Activated CD8-positive, alpha-beta memory T cell treated with anti-CD3 and anti-CD28 coated beads for 48 hours (primary cell): ENCODE measurements at regions not wholly inside any gene's neighbourhood (a gene's known extent, or its start where the extent isn't known, plus 50 kb on each side); places are given as distances from the start of the nearest gene placed in this dataset.
A peak's percentile ranks its signal among the peaks of the same experiment; 100 is the strongest.

Experiments
- DNase-seq, 3 experiments: peaks; one replicate each; pipeline ENCODE4 v3.0.0-alpha.2; 2020; ENCODE audit warnings: low read depth in 2 of 3, low spot score in 2 of 3

DNA sequence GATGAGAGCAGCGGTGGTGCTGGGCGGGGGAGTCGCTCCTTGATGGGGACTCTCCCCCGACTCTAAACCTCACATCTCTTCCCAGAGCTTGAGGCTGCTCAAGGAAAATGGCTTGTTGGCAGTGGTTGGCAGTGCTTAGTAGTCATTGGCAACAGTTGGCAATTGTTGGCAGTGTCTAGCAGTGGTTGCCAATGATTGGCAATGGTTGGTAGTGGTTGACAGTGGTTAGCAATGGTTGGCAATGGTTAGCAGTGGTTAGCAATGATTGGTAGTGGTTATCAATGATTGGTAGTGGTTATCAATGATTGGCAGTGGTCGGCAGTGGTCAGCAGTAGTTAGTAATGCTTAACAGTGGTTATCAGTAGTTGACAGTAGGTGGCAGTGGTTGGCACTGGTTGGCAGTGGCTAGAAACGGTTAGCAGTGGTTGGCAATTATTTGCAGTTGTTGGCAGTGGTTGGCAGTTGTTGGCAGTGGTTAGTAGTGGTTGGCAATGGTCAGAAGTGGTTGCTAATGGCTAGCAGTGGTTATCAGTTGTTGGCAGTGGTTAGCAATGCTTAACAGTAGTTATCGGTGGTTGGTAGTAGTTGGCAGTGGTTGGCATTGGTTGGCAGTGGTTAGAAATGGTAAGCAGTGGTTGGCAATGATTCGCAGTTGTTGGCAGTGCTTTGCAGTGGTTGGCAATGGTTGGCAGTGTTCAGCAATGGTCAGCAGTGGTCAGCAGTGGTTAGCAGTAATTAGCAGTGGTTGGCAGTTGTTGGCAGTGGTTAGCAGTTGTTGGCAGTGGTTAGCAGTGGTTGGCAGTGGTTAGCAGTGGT, 85.4 kb upstream of the OTOS start:
- DNase-seq = no peak

DNA sequence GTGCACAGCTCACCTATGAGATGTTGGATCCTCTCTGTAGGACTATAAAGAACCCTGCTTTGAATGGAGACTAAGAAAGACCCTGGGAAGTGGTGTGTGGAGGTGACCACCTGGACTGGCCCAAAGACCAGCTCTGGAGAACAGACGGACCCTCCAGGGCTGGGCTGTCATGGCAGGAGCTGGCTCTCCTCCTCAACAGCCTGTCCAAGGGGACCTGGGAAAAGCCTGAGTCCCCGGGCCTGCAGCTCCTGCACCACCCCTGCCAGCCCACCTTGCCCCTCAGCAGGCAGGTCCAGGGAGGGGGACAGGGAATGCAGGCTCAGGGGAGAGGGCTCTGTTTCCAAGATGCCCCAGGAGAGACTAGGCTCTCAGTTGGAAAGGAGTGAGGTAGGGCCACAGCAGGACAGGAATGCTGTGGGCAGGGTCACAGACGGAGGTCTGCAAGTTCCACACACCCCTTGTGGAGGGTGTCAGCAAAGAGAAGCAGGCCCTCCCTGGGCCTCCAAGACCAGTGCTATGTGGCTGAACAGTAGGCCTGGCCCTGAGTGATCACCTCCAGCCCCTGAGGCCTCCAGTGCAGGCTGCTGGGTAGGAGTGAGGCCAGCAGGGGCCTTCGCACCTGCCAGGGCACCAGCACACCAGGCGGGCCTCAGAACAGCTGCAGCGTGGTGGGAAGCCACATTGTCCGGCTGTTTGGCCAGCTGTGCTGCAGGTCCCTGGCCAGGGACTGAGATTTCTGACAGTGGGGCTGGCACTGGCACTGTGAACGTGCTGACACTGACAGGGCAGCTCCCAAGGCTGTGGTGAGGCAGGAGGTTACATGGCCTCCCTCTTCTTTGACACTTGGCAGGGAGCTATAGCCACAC, 86.4 kb upstream of the OTOS start:
- no peak for DNase-seq

DNA sequence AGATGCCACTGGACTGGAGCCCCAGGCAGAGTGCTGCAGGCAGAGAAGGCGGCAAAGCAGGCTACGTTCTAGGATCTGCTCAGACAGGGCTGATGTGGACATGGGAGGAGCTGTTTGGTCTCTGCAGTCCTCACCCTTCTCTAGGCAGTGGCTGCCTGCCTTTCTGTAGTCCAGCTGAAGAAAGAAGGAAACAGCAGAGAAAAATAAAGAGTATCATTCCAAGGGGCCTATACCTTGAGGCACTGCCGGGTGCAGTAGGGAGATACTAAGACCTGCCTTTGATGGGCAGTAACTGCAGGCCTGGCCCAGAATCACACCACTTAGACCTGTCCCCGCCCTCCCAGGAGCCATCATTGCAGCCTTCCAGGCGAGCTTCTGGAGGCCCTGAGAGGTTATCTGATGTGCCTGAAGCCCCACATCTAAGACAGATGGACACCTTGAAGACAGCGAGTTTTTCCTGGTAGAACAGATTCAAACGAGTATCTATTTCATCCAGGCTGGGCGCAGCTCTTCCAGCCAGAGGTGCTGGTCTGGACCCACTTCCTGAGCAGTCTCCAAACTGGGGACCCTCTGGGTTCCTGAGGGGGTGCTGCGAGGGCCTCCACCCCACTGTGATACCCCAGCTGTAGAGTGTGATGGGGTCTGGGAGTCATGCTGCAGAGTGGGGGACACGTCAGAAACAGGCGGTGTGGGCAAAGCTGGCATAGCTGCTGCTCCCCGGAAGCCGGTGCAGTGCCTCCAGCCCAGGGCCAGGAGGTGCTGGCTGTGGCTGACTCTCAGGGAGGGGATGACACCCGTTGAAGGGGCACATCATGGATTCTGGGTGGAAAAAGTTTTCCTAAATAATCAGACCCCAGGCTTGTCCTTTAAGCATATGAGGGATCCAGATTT, 87.3 kb upstream of the OTOS start:
- no peak for DNase-seq

DNA sequence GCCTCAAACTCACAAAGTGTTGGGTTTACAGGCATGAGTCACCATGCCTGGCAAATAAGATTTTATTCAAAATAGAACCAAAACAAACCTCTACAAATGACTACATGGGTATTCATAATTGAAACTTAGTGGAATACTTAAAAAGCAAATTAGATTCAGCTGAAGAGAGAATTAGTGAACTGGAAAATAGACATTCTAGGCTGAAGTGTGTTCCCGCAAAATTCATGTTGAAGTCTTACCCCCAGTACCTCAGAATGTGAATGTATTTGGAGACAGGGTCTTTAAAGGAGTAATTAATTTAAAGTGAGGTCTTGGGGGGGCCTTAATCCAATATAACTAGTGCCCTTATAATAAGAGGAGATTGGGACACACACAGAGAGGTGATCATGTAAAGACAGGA, 88.5 kb upstream of the OTOS start:
- no peak for DNase-seq

DNA sequence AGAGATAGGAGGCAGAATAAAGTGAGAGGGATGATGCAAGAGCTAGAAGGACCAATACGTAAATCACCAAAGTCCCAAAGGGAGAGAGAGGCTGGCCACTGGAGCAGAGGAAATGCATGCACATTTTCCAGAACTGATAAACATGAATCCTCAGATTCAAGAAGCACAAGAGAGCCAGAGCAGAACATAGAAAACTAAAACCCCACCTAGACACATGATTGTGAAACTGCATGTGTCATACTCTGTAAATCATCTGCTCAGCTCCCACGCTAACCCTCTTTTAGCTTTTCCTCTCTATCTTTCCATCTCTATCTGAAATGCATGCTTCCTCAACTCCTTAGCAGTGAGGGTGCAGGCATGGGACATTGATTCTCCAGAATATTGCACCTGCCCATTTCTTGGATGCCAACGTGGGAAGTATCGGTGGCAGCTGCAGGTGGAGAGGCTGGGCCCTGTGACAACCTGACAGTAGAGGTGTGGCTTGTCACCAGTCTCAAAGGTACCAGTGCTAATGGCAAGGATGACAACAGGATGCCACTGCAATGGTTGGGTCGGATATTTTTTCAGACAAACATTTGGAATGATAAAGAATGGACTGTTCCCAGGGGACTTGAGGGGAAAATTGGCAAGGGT, 89.3 kb upstream of the OTOS start:
- no peak for DNase-seq

DNA sequence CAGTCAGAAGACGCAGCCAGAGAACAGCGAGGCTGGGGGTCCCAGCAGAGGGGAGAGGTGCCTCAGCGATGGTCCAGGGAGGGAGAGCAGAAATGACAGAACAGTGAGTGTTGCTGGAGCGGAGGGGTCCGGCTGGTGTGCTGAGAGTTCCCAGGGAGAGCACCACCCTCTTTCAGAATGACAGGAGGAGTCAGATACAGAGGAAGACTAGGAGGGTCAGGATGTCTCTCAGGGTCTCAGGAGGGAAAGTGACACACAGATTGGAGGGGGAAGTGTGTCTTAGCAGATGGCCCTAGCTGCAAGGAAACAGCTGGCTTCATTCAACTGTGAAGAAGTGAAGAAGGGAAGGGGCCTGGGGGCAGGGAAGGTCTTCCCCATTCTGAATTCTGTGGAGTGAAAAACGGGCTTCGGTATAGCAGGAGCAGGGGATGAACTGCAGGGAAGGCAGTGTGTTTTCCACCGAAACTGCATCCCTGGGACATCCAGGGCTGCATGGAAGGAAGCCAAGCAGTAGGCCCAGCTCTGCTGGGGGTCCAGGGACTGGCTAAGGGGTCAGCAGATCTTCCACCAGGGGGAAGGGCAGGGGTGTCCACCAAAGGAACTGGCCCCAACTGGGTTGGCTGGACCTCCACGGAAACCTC, 90.0 kb upstream of the OTOS start:
- no peak for DNase-seq

DNA sequence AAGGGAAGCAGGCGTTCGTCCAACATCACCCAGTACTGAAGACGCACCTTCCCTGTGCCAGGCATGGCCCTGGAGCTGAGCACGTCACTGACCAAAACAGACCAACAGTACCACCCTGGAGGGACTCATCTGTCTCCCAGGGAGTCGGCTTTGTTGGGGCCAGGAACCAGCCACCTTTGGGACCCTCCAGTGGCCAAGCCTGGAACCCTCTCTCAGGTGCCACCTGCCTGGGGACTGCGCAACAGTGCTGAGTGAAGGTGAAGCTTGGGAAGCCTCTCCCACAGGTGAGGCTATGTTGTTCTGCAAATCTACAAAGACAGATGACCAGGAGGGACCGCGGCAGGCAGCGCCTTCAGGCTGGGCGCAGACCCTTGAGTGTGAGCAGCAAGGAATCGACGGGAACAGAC, 91.4 kb upstream of the OTOS start:
- no peak for DNase-seq

DNA sequence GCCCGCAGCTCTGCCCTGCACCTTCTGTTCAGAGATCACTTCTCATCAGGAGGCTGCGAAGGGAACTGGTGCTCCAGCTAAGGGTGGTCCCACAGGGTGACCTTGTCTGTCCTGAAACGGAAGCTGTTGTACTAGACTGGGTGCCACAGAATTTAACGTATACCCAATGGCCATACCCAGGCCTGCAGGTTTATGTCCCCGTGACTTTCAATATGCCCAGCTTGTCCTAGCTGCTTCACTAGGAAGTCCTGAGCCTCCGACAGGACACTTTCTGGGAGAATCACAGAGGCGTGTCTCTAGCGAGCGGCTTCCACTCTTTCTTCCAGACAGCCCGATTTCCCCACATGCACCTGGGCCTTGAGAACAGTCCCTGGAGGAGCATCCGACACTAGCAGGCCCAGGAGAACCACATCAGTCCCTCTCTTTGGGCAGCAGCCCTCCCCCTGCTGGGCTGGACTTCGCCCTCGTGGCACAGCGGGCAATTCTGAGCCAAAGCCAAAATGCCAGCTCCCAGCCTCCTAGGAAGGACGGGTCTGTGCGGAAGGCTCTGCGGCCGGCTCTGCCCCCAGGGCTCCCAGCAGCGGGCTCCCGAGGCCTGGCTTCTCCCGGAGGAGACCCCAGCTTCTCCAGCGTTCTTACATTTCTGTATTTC, 91.9 kb upstream of the OTOS start:
- DNase-seq = no peak

DNA sequence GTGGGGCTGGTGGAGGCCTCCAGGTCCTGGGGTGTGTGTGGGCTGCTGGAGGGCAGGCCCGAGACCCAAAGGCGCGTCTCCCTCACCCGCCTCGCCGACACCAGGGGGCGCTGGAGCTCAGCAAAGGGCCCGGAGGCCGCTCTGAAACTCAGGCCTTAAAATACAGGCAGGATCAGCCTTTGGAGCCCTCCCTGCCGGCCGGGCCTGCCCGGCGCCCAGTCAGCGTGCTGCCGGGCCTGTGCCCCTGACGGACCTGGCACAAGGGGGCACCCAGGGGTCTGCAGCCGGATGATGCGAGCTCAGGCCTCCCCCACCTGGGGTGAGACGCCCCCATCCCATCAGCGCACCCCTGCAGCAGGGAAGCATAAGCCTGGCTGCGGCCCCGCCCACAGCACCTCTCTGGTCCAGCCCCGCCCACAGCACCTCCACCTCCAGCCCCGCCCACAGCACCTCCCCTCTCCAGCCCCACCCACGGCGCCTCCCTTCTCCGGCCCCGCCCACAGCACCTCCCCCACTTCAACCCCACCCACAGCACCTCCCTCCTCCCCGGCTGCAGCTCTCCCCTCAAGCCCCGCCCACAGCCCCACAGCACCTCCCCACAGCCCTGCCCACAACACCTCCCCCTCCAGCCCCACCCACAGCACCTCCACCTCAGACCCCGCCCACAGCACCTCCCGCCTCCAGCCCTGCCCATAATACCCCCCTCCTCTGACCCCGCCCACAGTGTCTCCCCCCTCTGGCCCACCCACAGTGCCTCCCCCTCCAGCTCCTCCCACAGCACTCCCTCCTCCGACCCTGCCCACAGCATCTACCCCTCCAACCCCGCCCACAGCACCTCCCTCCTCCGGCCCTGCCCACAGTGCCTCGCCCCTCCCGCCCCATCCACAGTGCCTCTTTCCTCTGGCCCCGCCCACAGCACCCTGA, 92.8 kb upstream of the OTOS start:
- DNase-seq = peak; percentile 18 to 70 (median 60)

DNA sequence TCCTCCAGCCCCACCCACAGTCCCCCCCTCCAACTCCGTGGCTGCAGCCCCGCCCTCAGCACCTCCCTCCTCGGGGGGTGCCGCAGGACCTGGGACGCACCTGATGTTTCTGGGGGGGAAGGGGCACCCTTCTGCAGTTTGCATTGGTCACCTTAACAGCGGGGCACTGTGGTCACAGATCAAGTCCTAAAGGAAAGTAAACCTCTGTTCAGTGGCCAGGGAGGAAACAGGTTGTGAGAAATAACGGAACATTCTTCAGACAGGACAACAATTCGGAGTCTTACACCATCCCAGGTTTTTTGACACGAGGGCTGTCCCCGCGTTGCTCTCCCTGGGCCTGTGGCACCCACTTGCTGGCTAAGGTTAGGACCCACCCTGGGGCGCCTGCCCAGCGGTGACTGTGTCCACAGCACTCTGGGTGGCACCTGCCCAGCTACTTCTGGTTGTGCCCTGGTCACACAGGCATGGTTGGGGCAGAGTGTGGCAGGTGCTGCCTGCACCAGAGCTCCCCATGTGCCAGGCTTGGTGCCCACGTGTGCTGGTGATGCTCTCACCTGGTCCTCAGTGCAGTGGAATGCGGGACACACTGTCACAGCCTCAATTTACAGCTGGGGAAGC, 93.5 kb upstream of the OTOS start:
- DNase-seq = no peak

DNA sequence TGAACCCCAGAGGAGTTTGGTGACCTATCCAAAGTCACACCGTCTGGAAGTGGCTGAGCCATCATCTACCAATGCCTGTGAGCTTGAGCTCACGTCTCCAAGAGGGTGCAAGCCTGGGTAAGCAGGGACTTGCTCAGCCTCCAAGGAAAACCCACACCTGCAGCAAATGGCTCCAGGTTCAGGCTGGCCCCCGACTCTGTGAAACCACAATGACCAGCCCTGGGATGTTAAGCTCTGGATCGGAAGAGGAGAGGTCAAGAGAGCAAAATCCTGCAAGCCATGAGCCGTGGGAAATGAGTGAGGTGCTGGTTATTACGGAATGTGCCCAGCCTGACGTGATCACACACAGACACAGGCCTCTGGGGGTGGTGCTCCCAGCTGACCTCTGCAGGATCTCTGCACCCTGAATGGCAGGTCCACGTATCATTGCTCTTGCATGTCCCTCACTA, 94.1 kb upstream of the OTOS start:
- no peak for DNase-seq

DNA sequence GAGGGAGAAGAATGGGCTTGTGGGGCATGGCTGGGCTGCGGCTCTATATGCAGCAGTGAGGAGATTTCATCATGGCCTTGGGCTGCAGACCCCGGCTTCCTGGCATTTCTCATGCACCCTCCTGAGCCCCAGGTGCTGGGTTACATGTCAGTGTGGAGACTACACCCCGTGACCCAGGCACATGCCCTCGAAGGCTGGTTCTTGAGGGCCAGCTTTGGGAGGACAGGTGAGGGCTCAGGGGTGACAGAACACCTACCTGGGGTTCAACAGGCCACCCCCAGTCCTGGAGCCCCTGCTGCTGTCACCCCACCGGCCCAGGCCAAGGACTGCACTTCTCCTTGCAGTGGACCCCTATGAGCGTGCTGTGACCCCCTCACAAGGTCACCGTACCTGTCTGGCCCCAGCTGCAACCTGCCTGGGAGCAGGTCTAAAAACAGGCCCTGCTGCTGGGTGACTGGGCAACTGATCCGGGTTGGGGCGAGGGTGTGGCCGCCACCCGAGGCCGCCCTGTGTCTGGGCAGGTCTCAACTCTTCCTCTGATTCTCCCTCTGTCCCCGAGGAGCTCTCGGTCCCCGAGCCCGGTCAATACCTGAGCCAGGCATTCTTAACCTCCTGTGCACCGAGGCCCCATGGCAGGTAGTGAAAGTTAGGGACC, 94.8 kb upstream of the OTOS start:
- DNase-seq = no peak

DNA sequence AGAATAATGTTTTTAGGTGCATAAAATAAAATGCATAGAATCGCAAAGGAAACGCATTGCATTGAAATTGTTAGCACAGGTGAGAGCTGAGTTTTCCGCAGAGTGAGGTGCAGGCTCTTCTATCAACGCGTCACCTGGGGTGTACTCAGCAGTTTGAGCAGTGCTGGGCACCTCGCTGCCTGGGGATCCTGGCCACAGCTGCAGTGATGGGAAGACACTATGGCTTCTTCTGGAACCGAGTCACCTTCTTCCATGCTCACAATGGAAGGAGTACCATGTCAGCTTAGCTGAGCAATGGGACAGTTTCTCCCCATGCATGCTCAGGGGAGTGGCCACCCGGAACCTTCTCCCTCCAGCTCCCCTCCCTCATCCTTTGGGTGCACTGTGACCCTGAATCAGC, 95.4 kb upstream of the OTOS start:
- no peak for DNase-seq

DNA sequence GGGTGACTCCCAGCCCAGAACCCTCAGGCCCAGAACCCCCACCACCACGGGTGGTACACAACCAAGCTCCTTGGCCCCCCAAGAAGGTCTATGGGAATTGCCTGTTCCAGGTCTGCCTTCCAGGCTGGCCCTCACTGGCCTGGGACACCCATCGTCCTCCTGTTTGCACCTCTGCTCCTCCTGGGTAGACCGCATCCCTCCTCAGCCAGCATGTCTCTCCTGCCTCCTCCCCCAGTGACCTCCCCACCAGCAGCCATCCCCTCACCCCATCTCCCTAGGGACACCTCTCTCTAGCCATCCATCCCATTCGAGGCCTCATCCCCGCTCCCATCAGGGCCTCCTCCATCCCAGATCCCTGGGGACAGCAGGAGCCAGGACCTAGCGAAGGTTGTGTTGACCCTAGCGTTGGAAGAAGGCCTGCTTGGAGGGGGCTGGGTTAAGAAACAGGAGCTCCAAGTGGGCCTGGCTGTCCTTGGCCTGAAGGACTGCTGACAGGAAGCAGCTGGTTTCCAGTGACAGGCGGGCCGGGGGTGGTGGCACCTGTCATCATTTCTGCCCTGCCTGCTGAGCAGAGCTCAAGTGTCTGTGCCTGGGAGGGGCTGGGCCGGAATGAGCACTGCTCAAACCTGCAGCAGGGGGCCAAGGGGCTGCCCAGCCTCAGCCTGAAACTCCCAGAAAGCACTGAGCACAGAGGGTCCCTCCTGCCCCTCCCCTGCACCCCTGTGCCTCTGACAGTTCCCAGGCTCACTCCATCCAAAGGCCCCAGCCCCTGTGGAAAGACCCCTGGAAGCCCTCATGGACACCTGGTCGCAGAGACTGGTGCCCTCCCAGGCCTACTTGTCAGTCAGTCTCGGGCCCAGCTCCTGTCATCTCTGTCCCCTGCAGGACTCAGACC, 96.0 kb upstream of the OTOS start:
- DNase-seq = no peak

DNA sequence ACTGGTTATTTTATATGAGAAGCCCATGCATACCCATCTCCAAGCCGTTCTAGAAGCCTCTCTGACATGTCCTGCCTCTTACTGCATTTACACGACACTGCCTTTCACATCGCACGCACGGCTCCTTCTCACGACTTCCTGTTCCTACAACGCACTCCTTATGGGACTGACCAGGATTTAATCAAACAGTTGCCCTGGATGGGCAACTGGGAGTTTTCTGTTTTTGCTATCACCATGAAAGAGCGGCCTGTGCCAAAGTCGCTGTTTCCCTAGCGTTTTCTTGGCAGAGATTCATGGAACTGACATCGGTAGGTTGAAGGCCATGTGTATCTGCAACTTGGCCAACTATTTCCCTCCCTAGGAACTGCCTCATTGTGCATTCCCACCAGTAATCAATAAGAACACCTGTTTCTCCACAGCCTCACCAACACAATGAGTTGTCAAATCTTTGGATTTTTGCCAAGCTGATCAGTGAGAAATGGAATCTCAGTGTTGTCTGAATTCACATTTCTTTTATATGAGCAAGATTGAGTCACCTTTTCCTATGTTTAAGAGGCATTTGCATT, 97.2 kb upstream of the OTOS start:
- no peak for DNase-seq

DNA sequence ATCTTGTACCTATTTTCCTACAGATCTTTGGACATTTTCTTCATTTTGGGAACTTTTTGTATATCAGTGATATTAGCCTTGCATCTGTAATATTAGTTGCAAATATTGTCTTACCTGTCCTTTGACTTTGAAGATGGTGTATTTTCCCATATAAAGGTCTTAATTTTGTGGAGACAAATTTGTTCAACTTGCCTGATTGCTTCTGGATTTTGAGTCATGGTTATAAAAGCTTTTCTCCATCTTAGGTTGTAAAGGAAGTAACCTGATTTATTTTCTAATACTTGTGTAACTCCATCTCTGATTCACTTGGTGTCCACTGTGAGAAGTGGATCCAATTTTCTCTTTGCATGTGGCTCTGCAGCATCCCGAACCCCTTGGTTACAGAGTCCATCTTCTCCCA, 97.7 kb upstream of the OTOS start:
- no peak for DNase-seq

DNA sequence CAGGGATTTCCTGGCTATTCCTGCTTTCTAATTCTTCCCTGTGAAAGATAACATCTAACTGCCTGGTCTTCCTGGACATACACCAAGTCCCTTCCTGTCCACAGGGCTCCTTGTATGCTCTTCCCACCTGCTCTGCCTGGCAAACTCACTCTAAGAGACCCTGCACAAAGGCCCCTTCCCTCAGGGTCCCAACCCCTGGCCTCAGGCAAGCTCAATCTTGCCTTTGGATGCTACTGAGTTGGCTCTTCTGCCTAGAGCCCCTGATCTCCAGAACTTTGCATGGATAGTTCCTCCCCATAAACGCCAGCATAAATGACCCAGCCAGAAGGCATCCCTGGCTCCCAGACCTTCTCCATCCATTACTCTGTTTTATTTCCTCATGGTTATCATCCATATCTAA, 98.3 kb upstream of the OTOS start:
- no peak for DNase-seq
